Hypothalamus (tissue), 51 donors: ENCODE measurements at regions not wholly inside any gene's neighbourhood (a gene's known extent, or its start where the extent isn't known, plus 50 kb on each side); places are given as distances from the start of the nearest gene placed in this dataset.
"Not testable (repeated sequence)": the region's sequence is repeated elsewhere in the genome, so short reads cannot be mapped to it uniquely, and the experiment has no call there.

Experiments
- DNase-seq, 51 donors: peaks; one replicate each; lab custom pipeline; 2025; lab: John Stamatoyannopoulos, UW

- DNase-seq = no peak
These were observed 366.1 kb upstream of the FAM47C start for GRCh38 chrX:36642052-36642451.

- DNase-seq = no peak
These were observed 357.5 kb upstream of the FAM47C start for GRCh38 chrX:36650622-36651021.

- DNase-seq = no peak
These were observed 324.7 kb upstream of the FAM47C start for GRCh38 chrX:36683507-36683906.

GRCh38 chrX:36684053-36684452 lies 324.1 kb upstream of the FAM47C start:
- DNase-seq = no peak

GRCh38 chrX:36721990-36722389 lies 286.2 kb upstream of the FAM47C start:
- DNase-seq = no peak

GRCh38 chrX:36753602-36754001 lies 254.6 kb upstream of the FAM47C start:
- DNase-seq = peak in 1 of 51 donors; percentile 0

- DNase-seq = no peak
These were observed 220.4 kb upstream of the FAM47C start for GRCh38 chrX:36787752-36788151.

GRCh38 chrX:36803151-36803550 lies 205.0 kb upstream of the FAM47C start:
- DNase-seq = no peak

GRCh38 chrX:36804066-36804465 lies 204.1 kb upstream of the FAM47C start:
- no peak for DNase-seq

- no peak for DNase-seq
These were observed 163.3 kb upstream of the FAM47C start for GRCh38 chrX:36844857-36845256.

- no peak for DNase-seq
These were observed 160.7 kb upstream of the FAM47C start for GRCh38 chrX:36847496-36847895.

GRCh38 chrX:36849407-36849806 lies 158.8 kb upstream of the FAM47C start:
- DNase-seq = no peak

GRCh38 chrX:36856849-36857248 lies 151.3 kb upstream of the FAM47C start:
- DNase-seq = no peak

- no peak for DNase-seq
These were observed 148.9 kb upstream of the FAM47C start for GRCh38 chrX:36859231-36859630.

- peak in 10 of 51 donors; percentile 0 to 7 (median 1) for DNase-seq
These were observed 146.6 kb upstream of the FAM47C start for GRCh38 chrX:36861601-36862000.

GRCh38 chrX:36867143-36867542 lies 141.0 kb upstream of the FAM47C start:
- DNase-seq = no peak

GRCh38 chrX:36868592-36868991 lies 139.6 kb upstream of the FAM47C start:
- DNase-seq = no peak

GRCh38 chrX:36869457-36869856 lies 138.7 kb upstream of the FAM47C start:
- DNase-seq = no peak

GRCh38 chrX:36897690-36898089 lies 110.5 kb upstream of the FAM47C start:
- no peak for DNase-seq

- DNase-seq = no peak
These were observed 109.9 kb upstream of the FAM47C start for GRCh38 chrX:36898301-36898700.

- not testable (repeated sequence) for DNase-seq
These were observed 103.6 kb upstream of the FAM47C start for GRCh38 chrX:36904561-36904960.

- DNase-seq = no peak
These were observed 99.1 kb upstream of the FAM47C start for GRCh38 chrX:36908801-36909675.

- DNase-seq = no peak
These were observed 98.5 kb upstream of the FAM47C start for GRCh38 chrX:36909676-36910030.
